Gastroesophageal sphincter (tissue), 4 donors: ENCODE measurements at regions not wholly inside any gene's neighbourhood (a gene's known extent, or its start where the extent isn't known, plus 50 kb on each side); places are given as distances from the start of the nearest gene placed in this dataset.

Experiments
- ATAC-seq: fragments of 150-250 bp; one replicate; pipeline ENCODE4 v1.9.1; 2016; ENCODE audit warnings: mild to moderate bottlenecking, moderate library complexity
- H3K27ac ChIP-seq, 4 donors: fragments of 200-600 bp; sonication (generic) in 3 of 4; 1 replicate in 3 of 4; 2 replicates in 1 of 4; pipeline ENCODE4 v1.5.1; 2016 to 2019
- H3K27me3 ChIP-seq: fragments of 200-600 bp; sonication (generic); one replicate; pipeline ENCODE4 v1.5.1; 2019
- H3K36me3 ChIP-seq, 2 donors: fragments of 200-600 bp; sonication (generic); one replicate each; pipeline ENCODE4 v1.5.1; 2019; ENCODE audit warnings: control low read depth in 1 of 2
- H3K4me1 ChIP-seq, 3 donors: fragments of 200-600 bp; sonication (generic); 1 replicate in 2 of 3; 2 replicates in 1 of 3; pipeline ENCODE4 v1.5.1; 2016 to 2019; ENCODE audit warnings: control low read depth in 2 of 3
- H3K4me3 ChIP-seq, 2 donors: fragments of 200-600 bp; sonication (generic); one replicate each; pipeline ENCODE4 v1.5.1; 2019; ENCODE audit warnings: mild to moderate bottlenecking in 1 of 2, moderate library complexity in 1 of 2
- H3K9me3 ChIP-seq, 3 donors: fragments of 200-600 bp; sonication (generic); one replicate each; pipeline ENCODE4 v1.5.1; 2017 to 2019; ENCODE audit warnings: control low read depth in 2 of 3
- CTCF ChIP-seq, 4 experiments: fragments of 200-600 bp in 2 of 4; fragments of 450-650 bp in 2 of 4; sonication (generic) in 1 of 4; IDR thresholded peaks; one replicate each; pipeline ENCODE4 v1.5.1; 2017 to 2019; ENCODE audit warnings: antibody characterized with exemption in 4 of 4, mild to moderate bottlenecking in 2 of 4, moderate library complexity in 2 of 4
- EP300 ChIP-seq: sonication (generic); formaldehyde crosslinking; IDR thresholded peaks from one replicate; pipeline ENCODE4 v1.6.1; 2017; ENCODE audit warnings: antibody characterized with exemption, mild to moderate bottlenecking
- POLR2A ChIP-seq, 2 donors: fragments of 450-650 bp; IDR thresholded peaks; one replicate each; pipeline ENCODE4 v1.6.1; 2017; ENCODE audit warnings: antibody characterized with exemption in 2 of 2, mild to moderate bottlenecking in 2 of 2, moderate library complexity in 1 of 2
- POLR2AphosphoS5 ChIP-seq: sonication (generic); formaldehyde crosslinking; IDR thresholded peaks from one replicate; pipeline ENCODE4 v1.6.1; 2017; ENCODE audit warnings: antibody characterized with exemption
- WGBS, 2 donors: methylation state at CpG; one replicate each; pipeline ENCODE4 v1.1.5; 2018; ENCODE audit warnings: low coverage in 1 of 2; 5-methylcytosine and 5-hydroxymethylcytosine counted together

GRCh38 chr12:65756956-65757511 lies 67.2 kb upstream of the HMGA2 start:
- no peaks in the 10 kb centered on the region for H3K9me3 ChIP-seq
- no peaks in the 10 kb centered on the region for H3K4me1 ChIP-seq
- no peak overlapping the region for H3K27ac ChIP-seq
- H3K36me3 ChIP-seq, result no peaks in the 10 kb centered on the region
- 60 to 75% methylated on average over 2 of the region's 2 CpGs for WGBS, 2 donors
- H3K4me3 ChIP-seq, result no peak overlapping the region
- H3K27me3 ChIP-seq, result peaks cover 33% of the 10 kb centered on the region
- TF ChIP-seq EP300 (no peak), POLR2A (IDR thresholded peaks at IDR 0.05) (no peak), POLR2AphosphoS5 (no peak), CTCF (IDR thresholded peaks at IDR 0.05) (no peak)
- no peak for ATAC-seq

GRCh38 chr12:65758401-65758800 lies 65.9 kb upstream of the HMGA2 start:
- Histone ChIP-seq H3K4me1 (no peaks in the 10 kb centered on the region), H3K9me3 (no peaks in the 10 kb centered on the region), H3K27ac (no peak overlapping the region), H3K36me3 (no peaks in the 10 kb centered on the region), H3K4me3 (no peak overlapping the region), H3K27me3 (peaks cover 24% of the 10 kb centered on the region)
- TF ChIP-seq POLR2AphosphoS5 (no peak), EP300 (no peak), POLR2A (IDR thresholded peaks at IDR 0.05) (no peak), CTCF (IDR thresholded peaks at IDR 0.05) (no peak)
- no peak for ATAC-seq
- WGBS, 2 donors, result 78% methylated on average over 1 of the region's 2 CpGs; no CpG with 5 or more reads in 1 of the 2 donors

GRCh38 chr12:65759735-65760134 lies 64.5 kb upstream of the HMGA2 start:
- no peak overlapping the region for H3K27ac ChIP-seq
- no peak for ATAC-seq
- WGBS, 2 donors, result 88 to 92% methylated on average over 7 to 8 of the region's 8 CpGs
- H3K27me3 ChIP-seq, result peaks cover 21% of the 10 kb centered on the region
- no peak overlapping the region for H3K4me3 ChIP-seq
- no peaks in the 10 kb centered on the region for H3K9me3 ChIP-seq
- TF ChIP-seq POLR2A (IDR thresholded peaks at IDR 0.05) (no peak), CTCF (IDR thresholded peaks at IDR 0.05) (no peak), EP300 (no peak), POLR2AphosphoS5 (no peak)
- no peaks in the 10 kb centered on the region for H3K36me3 ChIP-seq
- H3K4me1 ChIP-seq, result no peaks in the 10 kb centered on the region

GRCh38 chr12:65761301-65761700 lies 63.0 kb upstream of the HMGA2 start:
- Histone ChIP-seq H3K27ac (no peak overlapping the region), H3K36me3 (no peaks in the 10 kb centered on the region), H3K27me3 (peaks cover 8% of the 10 kb centered on the region), H3K9me3 (no peaks in the 10 kb centered on the region), H3K4me1 (no peaks in the 10 kb centered on the region), H3K4me3 (no peak overlapping the region)
- 44 to 45% methylated on average over 2 of the region's 2 CpGs for WGBS, 2 donors
- ATAC-seq, result no peak
- TF ChIP-seq CTCF (IDR thresholded peaks at IDR 0.05) (no peak), POLR2AphosphoS5 (no peak)

- H3K27ac ChIP-seq, result no peak overlapping the region
- H3K9me3 ChIP-seq, result no peaks in the 10 kb centered on the region
- H3K36me3 ChIP-seq, result no peaks in the 10 kb centered on the region
- 76 to 92% methylated on average over 2 of the region's 2 CpGs for whole genome bisulfite sequencing, 2 donors
- no peaks in the 10 kb centered on the region for H3K4me1 ChIP-seq
- no peak for ATAC-seq
- TF ChIP-seq POLR2A (IDR thresholded peaks at IDR 0.05) (no peak), POLR2AphosphoS5 (no peak), CTCF (IDR thresholded peaks at IDR 0.05) (no peak), EP300 (no peak)
- peaks cover 3% of the 10 kb centered on the region for H3K27me3 ChIP-seq
- H3K4me3 ChIP-seq, result no peak overlapping the region
Measured at GRCh38 chr12:65764325-65764724, 60.0 kb upstream of the HMGA2 start.
